KMS-11 (cell line): ENCODE measurements at regions not wholly inside any gene's neighbourhood (a gene's known extent, or its start where the extent isn't known, plus 50 kb on each side); places are given as distances from the start of the nearest gene placed in this dataset.
"Not testable (repeated sequence)": the region's sequence is repeated elsewhere in the genome, so short reads cannot be mapped to it uniquely, and the experiment has no call there.

ENCODE experiments used
- H2AFZ ChIP-seq: fragments of 200-600 bp; sonication (generic); 2 replicates; pipeline ENCODE4 v1.6.1; 2016; ENCODE audit warnings: antibody characterized with exemption, mixed run types, low read depth
- H3K27ac ChIP-seq: fragments of 200-600 bp; sonication (generic); 2 replicates; pipeline ENCODE4 v1.6.1; 2016; ENCODE audit warnings: mild to moderate bottlenecking, mixed run types
- H3K27me3 ChIP-seq: fragments of 200-600 bp; sonication (generic); 2 replicates; pipeline ENCODE4 v1.6.1; 2017; ENCODE audit warnings: mild to moderate bottlenecking, low read depth, mixed run types, moderate library complexity; ENCODE audit not compliant: insufficient read depth
- H3K36me3 ChIP-seq: fragments of 200-600 bp; sonication (generic); 2 replicates; pipeline ENCODE4 v1.6.1; 2017; ENCODE audit warnings: mild to moderate bottlenecking, mixed run types; ENCODE audit not compliant: insufficient read depth
- H3K4me1 ChIP-seq: fragments of 200-600 bp; sonication (generic); 2 replicates; pipeline ENCODE4 v1.6.1; 2016; ENCODE audit warnings: mild to moderate bottlenecking, low read depth, mixed run types; ENCODE audit not compliant: poor library complexity, severe bottlenecking
- H3K4me2 ChIP-seq: fragments of 200-600 bp; sonication (generic); 2 replicates; pipeline ENCODE4 v1.7.0; 2016; ENCODE audit warnings: mild to moderate bottlenecking, mixed run types
- H3K4me3 ChIP-seq: fragments of 200-600 bp; sonication (generic); IDR thresholded peaks from 2 replicates; pipeline ENCODE4 v1.6.1; 2017; ENCODE audit warnings: low read depth, low read length, mixed read lengths; ENCODE audit not compliant: insufficient read depth
- H3K79me2 ChIP-seq: fragments of 200-600 bp; sonication (generic); 2 replicates; pipeline ENCODE4 v1.6.1; 2016; ENCODE audit warnings: low read depth, mixed run types; ENCODE audit not compliant: insufficient read depth
- H3K9ac ChIP-seq: fragments of 200-600 bp; sonication (generic); 2 replicates; pipeline ENCODE4 v1.6.1; 2016; ENCODE audit warnings: mild to moderate bottlenecking, mixed run types
- H4K20me1 ChIP-seq: fragments of 200-600 bp; sonication (generic); 2 replicates; pipeline ENCODE4 v1.6.1; 2016; ENCODE audit warnings: mild to moderate bottlenecking, mixed run types; ENCODE audit not compliant: insufficient read depth
- CTCF ChIP-seq: fragments of 200-600 bp; sonication (generic); conservative IDR thresholded peaks from 2 replicates; pipeline ENCODE4 v1.6.1; 2017; ENCODE audit warnings: low read depth, mild to moderate bottlenecking, antibody characterized with exemption, low read length, moderate library complexity, mixed read lengths

GRCh38 chr21:35190201-35190701 lies 141.1 kb upstream of the RUNX1 start:
- no peak overlapping the region for H3K27ac ChIP-seq
- H3K79me2 ChIP-seq = no peaks in the 10 kb centered on the region
- no peak overlapping the region for H3K4me3 ChIP-seq
- TF ChIP-seq CTCF = no peak
- no peaks in the 10 kb centered on the region for H3K36me3 ChIP-seq
- H3K9ac ChIP-seq = no peak overlapping the region
- no peaks in the 10 kb centered on the region for H3K27me3 ChIP-seq
- H3K4me1 ChIP-seq = peaks cover 6% of the 10 kb centered on the region
- H4K20me1 ChIP-seq = no peaks in the 10 kb centered on the region
- no peak overlapping the region for H2AFZ ChIP-seq
- no peak overlapping the region for H3K4me2 ChIP-seq

- H2AFZ ChIP-seq = no peak overlapping the region
- peaks cover 6% of the 10 kb centered on the region for H3K4me1 ChIP-seq
- no peak overlapping the region for H3K27ac ChIP-seq
- no peak overlapping the region for H3K9ac ChIP-seq
- no peaks in the 10 kb centered on the region for H3K36me3 ChIP-seq
- no peaks in the 10 kb centered on the region for H3K79me2 ChIP-seq
- H3K4me2 ChIP-seq = no peak overlapping the region
- no peak overlapping the region for H3K4me3 ChIP-seq
- no peak for TF ChIP-seq CTCF
- no peaks in the 10 kb centered on the region for H4K20me1 ChIP-seq
- no peaks in the 10 kb centered on the region for H3K27me3 ChIP-seq
Observed at GRCh38 chr21:35189077-35189863, 140.2 kb upstream of the RUNX1 start.

- H3K4me2 ChIP-seq, H4K20me1 ChIP-seq, H3K27me3 ChIP-seq, H3K4me1 ChIP-seq, H3K79me2 ChIP-seq, H3K4me3 ChIP-seq, H3K9ac ChIP-seq, H3K36me3 ChIP-seq, H2AFZ ChIP-seq, H3K27ac ChIP-seq: not testable (repeated sequence)
Observed at GRCh38 chr21:35183389-35183788, 134.3 kb upstream of the RUNX1 start.

GRCh38 chr21:35179990-35180540 lies 131.0 kb upstream of the RUNX1 start:
- no peak overlapping the region for H3K27ac ChIP-seq
- H3K79me2 ChIP-seq = no peaks in the 10 kb centered on the region
- no peaks in the 10 kb centered on the region for H3K4me1 ChIP-seq
- H2AFZ ChIP-seq = no peak overlapping the region
- no peak overlapping the region for H3K4me2 ChIP-seq
- no peaks in the 10 kb centered on the region for H3K27me3 ChIP-seq
- H3K36me3 ChIP-seq = no peaks in the 10 kb centered on the region
- H3K4me3 ChIP-seq = no peak overlapping the region
- TF ChIP-seq CTCF = no peak
- no peak overlapping the region for H3K9ac ChIP-seq
- H4K20me1 ChIP-seq = no peaks in the 10 kb centered on the region

GRCh38 chr21:35178827-35179226 lies 129.7 kb upstream of the RUNX1 start:
- H3K79me2 ChIP-seq = no peaks in the 10 kb centered on the region
- TF ChIP-seq CTCF = no peak
- no peaks in the 10 kb centered on the region for H3K4me1 ChIP-seq
- no peak overlapping the region for H2AFZ ChIP-seq
- no peak overlapping the region for H3K4me2 ChIP-seq
- H3K36me3 ChIP-seq = no peaks in the 10 kb centered on the region
- no peak overlapping the region for H3K27ac ChIP-seq
- no peak overlapping the region for H3K4me3 ChIP-seq
- no peak overlapping the region for H3K9ac ChIP-seq
- no peaks in the 10 kb centered on the region for H4K20me1 ChIP-seq
- H3K27me3 ChIP-seq = no peaks in the 10 kb centered on the region
